SK-N-SH treated with all-trans-retinoic acid at 6 μM for 48 hours (cell line): ENCODE measurements at regions not wholly inside any gene's neighbourhood (a gene's known extent, or its start where the extent isn't known, plus 50 kb on each side); places are given as distances from the start of the nearest gene placed in this dataset.

Source experiments
- ATAC-seq: fragments of 200-7000 bp; cut with Tn5 transposase; 3 replicates; pipeline ENCODE4 v1.9.1; 2020; ENCODE audit warnings: mild to moderate bottlenecking, moderate library complexity
- ARNTL ChIP-seq: fragments of 450-650 bp; formaldehyde crosslinking; IDR thresholded peaks from 2 replicates; pipeline ENCODE4 v1.5.0; 2020; ENCODE audit warnings: low read depth, mild to moderate bottlenecking, moderate library complexity, borderline replicate concordance
- BACH2 ChIP-seq: fragments of 250-450 bp; sonication (Bioruptor Pico); IDR thresholded peaks from 2 replicates; pipeline ENCODE4 v1.9.0; 2021; ENCODE audit warnings: mild to moderate bottlenecking, borderline replicate concordance
- CREB5 ChIP-seq: fragments of 250-450 bp; sonication (Bioruptor Pico); IDR thresholded peaks from 2 replicates; pipeline ENCODE4 v1.5.1; 2020; ENCODE audit warnings: low read depth, mild to moderate bottlenecking, moderate library complexity
- ESRRG ChIP-seq: fragments of 250-450 bp; sonication (Bioruptor Pico); IDR thresholded peaks from 2 replicates; pipeline ENCODE4 v1.6.1; 2021; ENCODE audit warnings: mild to moderate bottlenecking
- GLIS3 ChIP-seq: fragments of 250-450 bp; sonication (Bioruptor Pico); IDR thresholded peaks from 2 replicates; pipeline ENCODE4 v1.5.0; 2020; ENCODE audit warnings: mild to moderate bottlenecking, moderate library complexity
- ISL1 ChIP-seq: fragments of 250-450 bp; sonication (Bioruptor Pico); IDR thresholded peaks from 2 replicates; pipeline ENCODE4 v2.1.2; 2022; ENCODE audit warnings: mild to moderate bottlenecking, moderate library complexity
- OSR1 ChIP-seq: fragments of 250-450 bp; sonication (Bioruptor Pico); IDR thresholded peaks from 2 replicates; pipeline ENCODE4 v1.8.0; 2022; ENCODE audit warnings: moderate library complexity, mild to moderate bottlenecking, inconsistent platforms
- PPARA ChIP-seq: fragments of 250-450 bp; sonication (Bioruptor Pico); IDR thresholded peaks from 2 replicates; pipeline ENCODE4 v1.5.0; 2020; ENCODE audit warnings: mild to moderate bottlenecking, borderline replicate concordance
- RARB ChIP-seq: fragments of 250-450 bp; sonication (Bioruptor Pico); IDR thresholded peaks from 2 replicates; pipeline ENCODE4 v1.8.0; 2021; ENCODE audit warnings: mild to moderate bottlenecking, moderate library complexity
- SNAI2 ChIP-seq: fragments of 250-450 bp; sonication (Bioruptor Pico); IDR thresholded peaks from 2 replicates; pipeline ENCODE4 v1.5.0; 2020; ENCODE audit warnings: mild to moderate bottlenecking, moderate library complexity
- TCF4 ChIP-seq: fragments of 250-450 bp; sonication (Bioruptor Pico); IDR thresholded peaks from 2 replicates; pipeline ENCODE4 v1.8.0; 2021; ENCODE audit warnings: mild to moderate bottlenecking, moderate library complexity, borderline replicate concordance
- TSHZ2 ChIP-seq: fragments of 250-450 bp; sonication (Bioruptor Pico); IDR thresholded peaks from 2 replicates; pipeline ENCODE4 v1.5.0; 2020; ENCODE audit warnings: mild to moderate bottlenecking, moderate library complexity
- ZC3H10 ChIP-seq: fragments of 250-450 bp; sonication (Bioruptor Pico); IDR thresholded peaks from 2 replicates; pipeline ENCODE4 v1.5.1; 2021; ENCODE audit warnings: mild to moderate bottlenecking, moderate library complexity
- ZFP3 ChIP-seq: fragments of 250-450 bp; sonication (Bioruptor Pico); IDR thresholded peaks from 2 replicates; pipeline ENCODE4 v1.5.0; 2020; ENCODE audit warnings: mild to moderate bottlenecking, moderate library complexity
- ZFP30 ChIP-seq: fragments of 450-650 bp; formaldehyde crosslinking; IDR thresholded peaks from 2 replicates; pipeline ENCODE4 v1.5.0; 2022; ENCODE audit warnings: mild to moderate bottlenecking, moderate library complexity
- ZNF565 ChIP-seq: fragments of 450-650 bp; formaldehyde crosslinking; conservative IDR thresholded peaks from 2 replicates; pipeline ENCODE4 v1.5.0; 2020; ENCODE audit warnings: low read depth, mild to moderate bottlenecking, moderate library complexity
- ZNF70 ChIP-seq: fragments of 450-650 bp; formaldehyde crosslinking; IDR thresholded peaks from 2 replicates; pipeline ENCODE4 v1.5.0; 2020; ENCODE audit warnings: mild to moderate bottlenecking, moderate library complexity
- ZNF8 ChIP-seq: fragments of 450-650 bp; formaldehyde crosslinking; IDR thresholded peaks from 2 replicates; pipeline ENCODE4 v1.5.0; 2020; ENCODE audit warnings: mild to moderate bottlenecking, moderate library complexity
- TF ChIP-seq, protein P1 (sequence below): fragments of 250-450 bp; sonication (Bioruptor Pico); IDR thresholded peaks from 2 replicates; pipeline ENCODE4 v1.8.0; 2021; ENCODE audit warnings: low read depth, mild to moderate bottlenecking, moderate library complexity, borderline replicate concordance
- TF ChIP-seq, protein P2 (sequence below): fragments of 250-450 bp; sonication (Bioruptor Pico); IDR thresholded peaks from 2 replicates; pipeline ENCODE4 v1.5.1; 2021; ENCODE audit warnings: mild to moderate bottlenecking, moderate library complexity
- TF ChIP-seq, protein P3 (sequence below): fragments of 250-450 bp; sonication (Bioruptor Pico); IDR thresholded peaks from 2 replicates; pipeline ENCODE4 v1.8.0; 2020; ENCODE audit warnings: mild to moderate bottlenecking, moderate library complexity, borderline replicate concordance

- peak; percentile 51 for ATAC-seq
- TF ChIP-seq PPARA: no peak
- TF ChIP-seq, protein P1, sequence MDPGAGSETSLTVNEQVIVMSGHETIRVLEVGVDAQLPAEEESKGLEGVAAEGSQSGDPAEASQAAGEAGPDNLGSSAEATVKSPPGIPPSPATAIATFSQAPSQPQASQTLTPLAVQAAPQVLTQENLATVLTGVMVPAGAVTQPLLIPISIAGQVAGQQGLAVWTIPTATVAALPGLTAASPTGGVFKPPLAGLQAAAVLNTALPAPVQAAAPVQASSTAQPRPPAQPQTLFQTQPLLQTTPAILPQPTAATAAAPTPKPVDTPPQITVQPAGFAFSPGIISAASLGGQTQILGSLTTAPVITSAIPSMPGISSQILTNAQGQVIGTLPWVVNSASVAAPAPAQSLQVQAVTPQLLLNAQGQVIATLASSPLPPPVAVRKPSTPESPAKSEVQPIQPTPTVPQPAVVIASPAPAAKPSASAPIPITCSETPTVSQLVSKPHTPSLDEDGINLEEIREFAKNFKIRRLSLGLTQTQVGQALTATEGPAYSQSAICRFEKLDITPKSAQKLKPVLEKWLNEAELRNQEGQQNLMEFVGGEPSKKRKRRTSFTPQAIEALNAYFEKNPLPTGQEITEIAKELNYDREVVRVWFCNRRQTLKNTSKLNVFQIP: no peak
- TF ChIP-seq ESRRG (CRISPR knock-in tag): no peak
- no peak for TF ChIP-seq ZFP3 (CRISPR knock-in tag)
- TF ChIP-seq SNAI2 (CRISPR knock-in tag): no peak
- TF ChIP-seq GLIS3 (CRISPR knock-in tag): no peak
- no peak for TF ChIP-seq RARB (CRISPR knock-in tag)
- TF ChIP-seq CREB5 (CRISPR knock-in tag): no peak
- TF ChIP-seq ZNF70 (CRISPR knock-in tag): no peak
- TF ChIP-seq, protein P2, sequence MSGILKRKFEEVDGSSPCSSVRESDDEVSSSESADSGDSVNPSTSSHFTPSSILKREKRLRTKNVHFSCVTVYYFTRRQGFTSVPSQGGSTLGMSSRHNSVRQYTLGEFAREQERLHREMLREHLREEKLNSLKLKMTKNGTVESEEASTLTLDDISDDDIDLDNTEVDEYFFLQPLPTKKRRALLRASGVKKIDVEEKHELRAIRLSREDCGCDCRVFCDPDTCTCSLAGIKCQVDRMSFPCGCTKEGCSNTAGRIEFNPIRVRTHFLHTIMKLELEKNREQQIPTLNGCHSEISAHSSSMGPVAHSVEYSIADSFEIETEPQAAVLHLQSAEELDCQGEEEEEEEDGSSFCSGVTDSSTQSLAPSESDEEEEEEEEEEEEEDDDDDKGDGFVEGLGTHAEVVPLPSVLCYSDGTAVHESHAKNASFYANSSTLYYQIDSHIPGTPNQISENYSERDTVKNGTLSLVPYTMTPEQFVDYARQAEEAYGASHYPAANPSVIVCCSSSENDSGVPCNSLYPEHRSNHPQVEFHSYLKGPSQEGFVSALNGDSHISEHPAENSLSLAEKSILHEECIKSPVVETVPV (CRISPR knock-in tag): no peak
- TF ChIP-seq ISL1 (CRISPR knock-in tag): no peak
Measured at GRCh38 chr17:63279498-63280230, 166.4 kb downstream of the CYB561 start.

DNA sequence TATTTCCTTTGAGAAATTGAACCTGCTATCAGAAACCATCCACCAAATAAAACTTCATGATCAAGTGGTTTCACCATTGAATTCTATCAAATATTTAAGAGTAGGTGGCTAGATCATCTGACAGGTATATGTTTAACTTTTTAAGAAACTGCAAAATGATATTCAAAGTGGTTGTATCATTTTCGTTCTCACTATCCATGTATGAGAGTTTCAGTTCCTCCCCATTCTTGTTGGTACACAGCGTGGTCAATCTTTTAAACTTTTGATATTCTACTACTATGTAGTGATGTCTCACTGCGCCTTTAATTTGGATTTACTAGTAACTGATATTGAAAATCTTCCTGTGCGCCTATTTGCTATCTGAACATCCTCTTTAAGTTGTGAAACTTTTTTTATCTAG, 163.7 kb downstream of the CYB561 start:
- TF ChIP-seq OSR1 (CRISPR knock-in tag) (no peak), GLIS3 (CRISPR knock-in tag) (no peak), SNAI2 (CRISPR knock-in tag) (no peak), ISL1 (CRISPR knock-in tag) (no peak), ZNF565 (no peak), RARB (CRISPR knock-in tag) (no peak), PPARA (no peak), TCF4 (CRISPR knock-in tag) (no peak), ESRRG (CRISPR knock-in tag) (no peak), ARNTL (CRISPR knock-in tag) (no peak), BACH2 (no peak), CREB5 (CRISPR knock-in tag) (no peak), ZFP30 (no peak), ZNF70 (CRISPR knock-in tag) (no peak), ZC3H10 (CRISPR knock-in tag) (no peak), TSHZ2 (CRISPR knock-in tag) (no peak), ZNF8 (CRISPR knock-in tag) (no peak)
- TF ChIP-seq, protein P2 (CRISPR knock-in tag): no peak
- TF ChIP-seq, protein P1: no peak
- TF ChIP-seq, protein P3, sequence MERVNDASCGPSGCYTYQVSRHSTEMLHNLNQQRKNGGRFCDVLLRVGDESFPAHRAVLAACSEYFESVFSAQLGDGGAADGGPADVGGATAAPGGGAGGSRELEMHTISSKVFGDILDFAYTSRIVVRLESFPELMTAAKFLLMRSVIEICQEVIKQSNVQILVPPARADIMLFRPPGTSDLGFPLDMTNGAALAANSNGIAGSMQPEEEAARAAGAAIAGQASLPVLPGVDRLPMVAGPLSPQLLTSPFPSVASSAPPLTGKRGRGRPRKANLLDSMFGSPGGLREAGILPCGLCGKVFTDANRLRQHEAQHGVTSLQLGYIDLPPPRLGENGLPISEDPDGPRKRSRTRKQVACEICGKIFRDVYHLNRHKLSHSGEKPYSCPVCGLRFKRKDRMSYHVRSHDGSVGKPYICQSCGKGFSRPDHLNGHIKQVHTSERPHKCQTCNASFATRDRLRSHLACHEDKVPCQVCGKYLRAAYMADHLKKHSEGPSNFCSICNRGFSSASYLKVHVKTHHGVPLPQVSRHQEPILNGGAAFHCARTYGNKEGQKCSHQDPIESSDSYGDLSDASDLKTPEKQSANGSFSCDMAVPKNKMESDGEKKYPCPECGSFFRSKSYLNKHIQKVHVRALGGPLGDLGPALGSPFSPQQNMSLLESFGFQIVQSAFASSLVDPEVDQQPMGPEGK (CRISPR knock-in tag): no peak
- no peak for ATAC-seq
